ENCODE measurements at regions not wholly inside any gene's neighbourhood (a gene's known extent, or its start where the extent isn't known, plus 50 kb on each side); places are given as distances from the start of the nearest gene placed in this dataset.
"Not testable (repeated sequence)": the region's sequence is repeated elsewhere in the genome, so short reads cannot be mapped to it uniquely, and the experiment has no call there.

DNA sequence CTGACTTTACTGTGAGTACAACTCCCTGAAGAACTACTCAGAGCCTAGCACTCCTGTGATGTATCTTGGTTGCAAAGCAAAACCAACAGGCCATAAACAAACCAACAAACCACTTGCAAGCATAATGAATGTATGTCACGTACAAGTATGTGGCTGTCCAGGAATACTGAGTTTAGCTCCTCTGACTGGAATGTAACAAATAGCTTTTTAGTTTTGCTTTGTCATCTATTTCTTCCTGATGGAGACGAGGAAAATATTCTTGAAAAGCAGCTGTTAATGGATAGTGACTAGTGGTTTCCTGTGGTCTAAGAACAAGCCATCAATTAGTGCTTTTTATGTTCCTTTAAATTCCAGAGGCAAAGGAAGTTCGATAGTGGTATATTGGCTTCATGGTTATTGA lies 101.9 kb upstream of the LY86 start:
- TF ChIP-seq MAFK (IDR thresholded peaks at IDR 0.05; ENCODE audit: partially characterized antibody) (peak; percentile 8), HOXB13 (CRISPR knock-in tag; IDR thresholded peaks at IDR 0.05; ENCODE audit: low read depth) (no peak), KDM5A (IDR thresholded peaks at IDR 0.05) (no peak), EHMT2 (IDR thresholded peaks at IDR 0.05; ENCODE audit: low read depth) (no peak), CHD4 (IDR thresholded peaks at IDR 0.05; ENCODE audit: borderline replicate concordance) (no peak), NR3C1 (IDR thresholded peaks at IDR 0.05) (no peak)
- 1% methylated on average over 3 of the region's 3 CpGs for WGBS (ENCODE audit: missing lambda C conversion rate)
- CTCF ChIA-PET: no interaction called here
- Histone ChIP-seq H3K27ac (no peak overlapping the region), H3K9me3 (no peaks in the 10 kb centered on the region), H3K4me2 (no peak overlapping the region), H3K4me3 (no peak overlapping the region), H3K4me1 (no peaks in the 10 kb centered on the region)
- POLR2A ChIA-PET: no interaction called here
- FAIRE-seq (no peak), ATAC-seq (no peak), DNase-seq (ENCODE audit: low read depth in 1 of 2, low spot score in 1 of 2) (no peak)

DNA sequence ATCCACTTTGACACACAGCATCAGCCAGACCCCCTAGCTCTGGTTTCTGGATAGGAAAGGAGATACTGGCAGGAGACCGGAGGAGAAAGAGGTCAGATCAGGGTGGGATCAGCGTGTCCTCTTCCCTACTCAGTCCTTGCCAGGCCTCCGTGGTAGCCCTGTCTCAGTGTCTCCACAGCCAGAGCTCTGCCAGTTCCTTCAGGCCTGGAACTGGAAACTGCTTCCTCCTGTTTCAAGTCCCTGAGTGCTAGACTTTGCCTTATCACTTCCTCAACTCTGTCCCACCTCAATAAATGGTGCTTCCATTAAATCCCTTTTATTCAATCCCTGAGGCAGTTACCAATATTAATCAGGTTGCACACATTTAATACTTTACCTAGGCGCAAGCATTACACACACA lies 96.8 kb upstream of the LY86 start:
- CTCF ChIA-PET: no interaction called here
- no peaks in the 10 kb centered on the region for H3K4me1 ChIP-seq
- no peak overlapping the region for H3K4me2 ChIP-seq
- POLR2A ChIA-PET: no interaction called here
- no peak overlapping the region for H3K27ac ChIP-seq
- FAIRE-seq (no peak), ATAC-seq (no peak), DNase-seq (ENCODE audit: low read depth in 1 of 2, low spot score in 1 of 2) (no peak)
- WGBS (ENCODE audit: missing lambda C conversion rate): 21% methylated on average over 4 of the region's 4 CpGs
- no peak overlapping the region for H3K4me3 ChIP-seq
- no peaks in the 10 kb centered on the region for H3K9me3 ChIP-seq
- TF ChIP-seq, protein P1, sequence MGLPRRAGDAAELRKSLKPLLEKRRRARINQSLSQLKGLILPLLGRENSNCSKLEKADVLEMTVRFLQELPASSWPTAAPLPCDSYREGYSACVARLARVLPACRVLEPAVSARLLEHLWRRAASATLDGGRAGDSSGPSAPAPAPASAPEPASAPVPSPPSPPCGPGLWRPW (IDR thresholded peaks at IDR 0.05): no peak
- no peak for TF ChIP-seq KDM1A (IDR thresholded peaks at IDR 0.05; ENCODE audit: low read depth)
- no peak for TF ChIP-seq HDAC2 (IDR thresholded peaks at IDR 0.05)

DNA sequence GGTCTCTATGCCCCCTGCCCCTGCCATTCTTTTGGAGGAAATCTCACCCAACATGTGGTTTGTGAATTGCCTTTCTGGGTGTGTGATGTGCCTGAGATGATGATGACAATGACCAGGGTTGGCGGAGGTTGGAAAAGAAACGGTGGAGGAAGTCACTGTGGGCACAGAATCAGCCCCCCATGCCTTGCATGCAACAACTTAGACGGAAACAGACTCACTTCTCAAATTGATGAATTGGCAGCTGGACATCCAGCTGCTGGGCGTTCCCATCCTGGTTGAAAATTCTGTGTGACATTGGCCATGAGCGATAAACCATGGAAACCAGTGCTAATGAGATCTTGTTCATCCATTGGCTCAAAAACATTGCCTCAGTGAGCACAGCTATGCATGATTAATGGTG lies 95.8 kb upstream of the LY86 start:
- no peak overlapping the region for H3K4me3 ChIP-seq
- no peak for ATAC-seq
- no peaks in the 10 kb centered on the region for H3K4me1 ChIP-seq
- no peaks in the 10 kb centered on the region for H3K9me3 ChIP-seq
- H3K4me2 ChIP-seq: no peak overlapping the region
- 30% methylated on average over 4 of the region's 5 CpGs for WGBS (ENCODE audit: missing lambda C conversion rate)
- TF ChIP-seq HEYL (CRISPR knock-in tag; IDR thresholded peaks at IDR 0.05) (no peak), TP53 (CRISPR knock-in tag; IDR thresholded peaks at IDR 0.05) (no peak), CBX8 (IDR thresholded peaks at IDR 0.05) (no peak), FOSB (CRISPR knock-in tag; IDR thresholded peaks at IDR 0.05) (no peak), RCOR1 (IDR thresholded peaks at IDR 0.05; ENCODE audit: low read depth, low read length) (no peak), ZC3H11A (IDR thresholded peaks at IDR 0.05) (no peak)
- TF ChIP-seq, protein P2, sequence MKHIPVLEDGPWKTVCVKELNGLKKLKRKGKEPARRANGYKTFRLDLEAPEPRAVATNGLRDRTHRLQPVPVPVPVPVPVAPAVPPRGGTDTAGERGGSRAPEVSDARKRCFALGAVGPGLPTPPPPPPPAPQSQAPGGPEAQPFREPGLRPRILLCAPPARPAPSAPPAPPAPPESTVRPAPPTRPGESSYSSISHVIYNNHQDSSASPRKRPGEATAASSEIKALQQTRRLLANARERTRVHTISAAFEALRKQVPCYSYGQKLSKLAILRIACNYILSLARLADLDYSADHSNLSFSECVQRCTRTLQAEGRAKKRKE (CRISPR knock-in tag; IDR thresholded peaks at IDR 0.05; ENCODE audit: low read depth): no peak
- FAIRE-seq: no peak
- POLR2A ChIA-PET: no interaction called here
- DNase-seq (ENCODE audit: low read depth in 1 of 2, low spot score in 1 of 2): no peak
- CTCF ChIA-PET: no interaction called here
- no peak overlapping the region for H3K27ac ChIP-seq

DNA sequence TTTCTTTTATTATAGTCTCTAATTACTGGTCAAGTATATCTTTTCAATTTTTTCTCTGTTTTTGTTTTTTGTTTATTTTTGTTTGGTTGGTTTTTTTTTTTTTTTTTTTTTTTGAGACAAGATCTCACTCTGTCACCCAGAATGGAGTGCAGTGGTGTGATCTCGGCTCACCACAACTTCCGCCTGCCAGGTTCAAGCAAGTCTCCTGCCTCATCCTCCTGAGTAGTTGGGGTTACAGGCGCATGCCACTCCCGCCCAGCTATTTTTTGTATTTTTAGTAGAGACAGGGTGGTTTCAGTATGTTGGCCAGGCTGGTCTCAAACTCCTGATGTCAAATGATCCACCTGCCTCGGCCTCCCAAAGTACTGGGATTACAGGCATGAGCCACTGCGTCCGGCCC lies 94.4 kb upstream of the LY86 start:
- H3K27ac ChIP-seq; H3K4me2 ChIP-seq; FAIRE-seq; POLR2A ChIA-PET; H3K4me3 ChIP-seq; CTCF ChIA-PET; H3K9me3 ChIP-seq; H3K4me1 ChIP-seq; DNase-seq (ENCODE audit: low read depth in 1 of 2, low spot score in 1 of 2); ATAC-seq: not testable (repeated sequence)
- WGBS (ENCODE audit: missing lambda C conversion rate): 60% methylated on average over 7 of the region's 7 CpGs

DNA sequence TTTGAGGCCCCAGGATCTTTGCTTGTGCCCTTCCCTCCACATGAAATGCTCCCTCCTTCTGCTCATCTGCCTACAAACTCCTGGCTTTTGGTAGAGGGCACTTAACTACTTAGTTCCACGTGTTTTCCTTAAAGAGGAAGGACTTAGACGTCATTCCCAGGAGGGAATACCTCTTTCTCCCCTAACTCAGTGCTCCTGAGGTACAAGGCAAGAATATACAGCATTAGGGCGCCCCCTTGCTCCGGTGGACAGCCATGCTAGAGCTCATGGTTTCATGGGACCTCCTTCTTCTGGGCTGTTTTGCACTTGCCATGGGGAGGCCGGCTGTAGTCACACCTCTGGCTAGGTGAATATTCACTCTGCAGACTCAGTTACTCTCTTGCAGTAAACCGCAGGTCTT lies 93.8 kb upstream of the LY86 start:
- FAIRE-seq (no peak), DNase-seq (ENCODE audit: low read depth in 1 of 2, low spot score in 1 of 2) (peak; percentile 3 to 31), ATAC-seq (peak in 1 of 2 experiments; percentile 66; a peak in 3 of 6 replicates)
- POLR2A ChIA-PET: no interaction called here
- H3K4me1 ChIP-seq: no peaks in the 10 kb centered on the region
- CTCF ChIA-PET: no interaction called here
- no peak overlapping the region for H3K4me3 ChIP-seq
- no peak overlapping the region for H3K4me2 ChIP-seq
- no peak for TF ChIP-seq CHD4 (IDR thresholded peaks at IDR 0.05; ENCODE audit: borderline replicate concordance)
- TF ChIP-seq MAZ (IDR thresholded peaks at IDR 0.05; ENCODE audit: borderline replicate concordance, low read depth, low read length): no peak
- TF ChIP-seq ZNF302 (CRISPR knock-in tag; IDR thresholded peaks at IDR 0.05): no peak
- TF ChIP-seq, protein P3, sequence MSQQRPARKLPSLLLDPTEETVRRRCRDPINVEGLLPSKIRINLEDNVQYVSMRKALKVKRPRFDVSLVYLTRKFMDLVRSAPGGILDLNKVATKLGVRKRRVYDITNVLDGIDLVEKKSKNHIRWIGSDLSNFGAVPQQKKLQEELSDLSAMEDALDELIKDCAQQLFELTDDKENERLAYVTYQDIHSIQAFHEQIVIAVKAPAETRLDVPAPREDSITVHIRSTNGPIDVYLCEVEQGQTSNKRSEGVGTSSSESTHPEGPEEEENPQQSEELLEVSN (IDR thresholded peaks at IDR 0.05; ENCODE audit: borderline replicate concordance, low read depth): no peak
- TF ChIP-seq POLR2AphosphoS2 (conservative IDR thresholded peaks at IDR 0.05; ENCODE audit: low read length): no peak
- peak in 1 of 2 experiments; percentile 31; a peak in 2 of 5 replicates for TF ChIP-seq RAD21 (conservative IDR thresholded peaks at IDR 0.05 in 1 of 2, IDR thresholded peaks at IDR 0.05 in 1 of 2)
- H3K9me3 ChIP-seq: no peaks in the 10 kb centered on the region
- no peak overlapping the region for H3K27ac ChIP-seq
- 11% methylated on average over 5 of the region's 6 CpGs for WGBS (ENCODE audit: missing lambda C conversion rate)

Measured in A549 (cell line).